GM12878 (cell line): ENCODE measurements at regions not wholly inside any gene's neighbourhood (a gene's known extent, or its start where the extent isn't known, plus 50 kb on each side); places are given as distances from the start of the nearest gene placed in this dataset.

Experiments used
- ATAC-seq: fragments of 200-7000 bp; cut with Tn5 transposase; 3 replicates; pipeline ENCODE4 v1.9.1; 2020; ENCODE audit warnings: mild to moderate bottlenecking, moderate library complexity
- BruUV-seq: library from RNA; stranded (reverse); fragments of 400-500 nt; replicated peaks from 2 replicates; lab custom pipeline; 2021; lab: Mats Ljungman, UMichigan
- CTCF ChIA-PET: fragments of 300-600 bp; sonication (Branson Sonifier 250); formaldehyde crosslinking; extraction: SDS; loops from one replicate; lab custom pipeline; 2021; ENCODE audit warnings: inconsistent platforms; lab: Yijun Ruan, JAX
- POLR2A ChIA-PET: fragments of 350-600 bp; formaldehyde crosslinking; extraction: SDS; loops from one replicate; lab custom pipeline; 2021; ENCODE audit warnings: inconsistent platforms; lab: Charles Lee
- RAD21 ChIA-PET: fragments of 300-600 bp; sonication (Branson Sonifier 250); formaldehyde crosslinking; loops from one replicate; lab custom pipeline; 2023; ENCODE audit warnings: antibody characterized with exemption; ENCODE audit not compliant: unreplicated experiment; lab: Charles Lee
- SMC1A ChIA-PET: fragments of 300-600 bp; sonication (Branson Sonifier 250); formaldehyde crosslinking; loops from one replicate; lab custom pipeline; 2023; ENCODE audit not compliant: unreplicated experiment, uncharacterized antibody; lab: Charles Lee
- DNase-seq: peaks from one replicate; pipeline ENCODE4 v3.0.0-alpha.2; 2011; ENCODE audit warnings: low read depth, low spot score
- FAIRE-seq: peaks from 3 replicates; lab custom pipeline; 2011; peaks lifted over from hg19 to GRCh38; lab: Jason Lieb, UNC
- H2AFZ ChIP-seq: 2 replicates; pipeline ENCODE4 v1.6.0; 2011; ENCODE audit warnings: low read depth, low read length, control low read depth; ENCODE audit not compliant: control insufficient read depth
- H3K27ac ChIP-seq: 2 replicates; pipeline ENCODE4 v1.5.1; 2011; ENCODE audit warnings: control low read depth; ENCODE audit not compliant: control insufficient read depth, insufficient read depth
- H3K27me3 ChIP-seq, 2 experiments: replicated peaks in 1 of 2; 2 replicates each; pipeline versions ENCODE4 v1.6.0 to v1.6.1; 2011; ENCODE audit warnings: low read length in 1 of 2; ENCODE audit not compliant: control insufficient read depth in 2 of 2, insufficient read depth in 2 of 2
- H3K36me3 ChIP-seq, 2 experiments: 2 replicates each; pipeline ENCODE4 v1.5.1; 2011; ENCODE audit warnings: low read length in 1 of 2; ENCODE audit not compliant: control insufficient read depth in 2 of 2, insufficient read depth in 2 of 2
- H3K4me1 ChIP-seq: 2 replicates; pipeline ENCODE4 v1.6.1; 2011; ENCODE audit warnings: mild to moderate bottlenecking, low read length, moderate library complexity, mixed read lengths; ENCODE audit not compliant: control insufficient read depth, insufficient read depth
- H3K4me2 ChIP-seq: 2 replicates; pipeline ENCODE4 v1.6.0; 2011; ENCODE audit warnings: control low read depth; ENCODE audit not compliant: control insufficient read depth, insufficient read depth
- H3K4me3 ChIP-seq: fragments of 200-600 bp; sonication (generic); 2 replicates; pipeline ENCODE4 v1.5.1; 2016
- H3K79me2 ChIP-seq: 2 replicates; pipeline ENCODE4 v1.6.0; 2011; ENCODE audit warnings: low read length; ENCODE audit not compliant: control insufficient read depth, insufficient read depth
- H3K9ac ChIP-seq: 2 replicates; pipeline ENCODE4 v1.8.0; 2011; ENCODE audit warnings: low read length, control low read depth, mixed read lengths; ENCODE audit not compliant: control insufficient read depth, insufficient read depth
- H3K9me3 ChIP-seq: replicated peaks from 3 replicates; pipeline ENCODE4 v1.5.1; 2011; ENCODE audit warnings: mild to moderate bottlenecking, low read length; ENCODE audit not compliant: control insufficient read depth, insufficient read depth
- H4K20me1 ChIP-seq: 2 replicates; pipeline ENCODE4 v1.6.0; 2011; ENCODE audit not compliant: control insufficient read depth, insufficient read depth
- ATF7 ChIP-seq: fragments of 450-650 bp; IDR thresholded peaks from 2 replicates; pipeline ENCODE4 v1.6.1; 2016; ENCODE audit warnings: low read depth, mild to moderate bottlenecking
- BACH1 ChIP-seq: fragments of 450-650 bp; IDR thresholded peaks from 2 replicates; pipeline ENCODE4 v1.6.1; 2017; ENCODE audit warnings: mild to moderate bottlenecking, borderline replicate concordance
- FOXK2 ChIP-seq: fragments of 450-650 bp; IDR thresholded peaks from 2 replicates; pipeline ENCODE4 v1.6.1; 2017; ENCODE audit warnings: mild to moderate bottlenecking, moderate library complexity
- FOXM1 ChIP-seq: IDR thresholded peaks from 2 replicates; pipeline ENCODE4 v1.6.1; 2012; ENCODE audit warnings: low read depth, mild to moderate bottlenecking, inconsistent platforms, low read length, moderate library complexity
- JUNB ChIP-seq: IDR thresholded peaks from 2 replicates; pipeline ENCODE4 v1.6.1; 2016; ENCODE audit warnings: antibody characterized with exemption, mild to moderate bottlenecking
- KAT2A ChIP-seq: conservative IDR thresholded peaks from 2 replicates; pipeline ENCODE4 v1.6.1; 2011; ENCODE audit warnings: low read depth, low read length; ENCODE audit not compliant: control insufficient read depth
- PAX8 ChIP-seq: fragments of 450-650 bp; IDR thresholded peaks from 2 replicates; pipeline ENCODE4 v1.6.1; 2017; ENCODE audit warnings: mild to moderate bottlenecking, moderate library complexity
- PML ChIP-seq: IDR thresholded peaks from 2 replicates; pipeline ENCODE4 v1.6.1; 2012; ENCODE audit warnings: low read length, inconsistent platforms
- RELA ChIP-seq: fragments of 450-650 bp; IDR thresholded peaks from 2 replicates; pipeline ENCODE4 v1.8.0; 2014; ENCODE audit warnings: borderline replicate concordance; ENCODE audit not compliant: partially characterized antibody
- SREBF2 ChIP-seq: IDR thresholded peaks from 2 replicates; pipeline ENCODE4 v1.6.1; 2012; ENCODE audit warnings: mild to moderate bottlenecking, low read length
- ZSCAN29 ChIP-seq: fragments of 450-650 bp; IDR thresholded peaks from 2 replicates; pipeline ENCODE4 v1.6.1; 2017; ENCODE audit warnings: mild to moderate bottlenecking, moderate library complexity
- WGBS: methylation state at CpG from one replicate; pipeline ENCODE4 v1.1.6; 2016; ENCODE audit warnings: low lambda C conversion rate; ENCODE audit not compliant: insufficient replicate concordance, insufficient coverage; ENCODE audit errors: missing lambda C conversion rate; 5-methylcytosine and 5-hydroxymethylcytosine counted together
- in situ Hi-C: fragments of 300-500 bp; cut with MboI; formaldehyde crosslinking; loops from 9 replicates; pipeline ENCODE4 v1.14.3; 2018; ENCODE audit warnings: mixed read lengths
- intact Hi-C: fragments of 100-400 bp; cut with micrococcal nuclease; formaldehyde crosslinking; loops from one replicate; pipeline ENCODE4 v1.14.2; 2022; ENCODE audit not compliant: unreplicated experiment
- TF ChIP-seq, protein P1 (sequence below), 3 experiments: IDR thresholded peaks in 2 of 3; conservative IDR thresholded peaks in 1 of 3; 2 replicates each; pipeline ENCODE4 v1.5.1; 2011; ENCODE audit warnings: low read depth in 3 of 3, low read length in 3 of 3, mild to moderate bottlenecking in 3 of 3, control low read depth in 2 of 3, moderate library complexity in 2 of 3, inconsistent platforms in 1 of 3, mixed read lengths in 1 of 3; ENCODE audit not compliant: control insufficient read depth in 2 of 3, insufficient read depth in 1 of 3; ENCODE audit errors: extremely low read depth in 1 of 3
- TF ChIP-seq, protein P2 (sequence below): fragments of 450-650 bp; conservative IDR thresholded peaks from 2 replicates; pipeline ENCODE4 v1.6.1; 2017; ENCODE audit warnings: mild to moderate bottlenecking, moderate library complexity

DNA sequence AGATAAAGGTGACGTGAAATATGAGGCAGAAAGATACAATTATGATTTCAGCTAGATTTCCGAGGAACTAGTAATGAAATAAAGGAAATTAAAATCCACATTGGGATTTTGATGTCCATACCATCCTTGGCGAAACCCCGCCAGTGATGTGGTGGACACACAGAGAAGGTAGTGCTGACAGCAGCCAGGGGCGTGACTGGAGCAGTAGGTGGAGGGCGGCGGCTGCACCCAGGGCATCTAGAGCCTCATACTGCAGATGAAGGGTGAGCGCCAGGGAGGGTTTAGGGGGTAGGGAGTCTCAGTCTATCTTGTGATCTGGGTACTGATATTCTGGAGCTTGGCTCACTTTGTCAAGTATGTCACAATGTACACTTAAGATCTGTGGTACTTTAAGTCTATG lies 855.5 kb upstream of the POM121L12 start:
- no peak for FAIRE-seq
- Histone ChIP-seq H4K20me1 (no peaks in the 10 kb centered on the region), H3K36me3 (no peaks in the 10 kb centered on the region), H3K9me3 (no peaks in the 10 kb centered on the region; the same call in 2 of the 3 replicates), H2AFZ (no peak overlapping the region), H3K4me1 (no peaks in the 10 kb centered on the region), H3K4me3 (no peak overlapping the region), H3K27ac (no peak overlapping the region), H3K27me3 (no peaks in the 10 kb centered on the region), H3K4me2 (no peak overlapping the region), H3K9ac (no peak overlapping the region), H3K79me2 (no peaks in the 10 kb centered on the region)
- no TSS peak for BruUV-seq
- RAD21 ChIA-PET: no interaction called here
- intact Hi-C loops: no loop called here
- WGBS: 33% methylated on average over 8 of the region's 8 CpGs
- CTCF ChIA-PET: no interaction called here
- SMC1A ChIA-PET: no interaction called here
- no peak for ATAC-seq
- DNase-seq: no peak
- TF ChIP-seq SREBF2: no peak
- no peak for TF ChIP-seq RELA
- no peak for TF ChIP-seq FOXM1
- TF ChIP-seq KAT2A: no peak
- TF ChIP-seq BACH1: no peak
- no peak for TF ChIP-seq PML
- TF ChIP-seq FOXK2: no peak
- no peak for TF ChIP-seq PAX8
- TF ChIP-seq ATF7: no peak
- TF ChIP-seq JUNB: no peak
- no peak for TF ChIP-seq ZSCAN29
- in situ Hi-C loops: no loop called here
- POLR2A ChIA-PET: no interaction called here

DNA sequence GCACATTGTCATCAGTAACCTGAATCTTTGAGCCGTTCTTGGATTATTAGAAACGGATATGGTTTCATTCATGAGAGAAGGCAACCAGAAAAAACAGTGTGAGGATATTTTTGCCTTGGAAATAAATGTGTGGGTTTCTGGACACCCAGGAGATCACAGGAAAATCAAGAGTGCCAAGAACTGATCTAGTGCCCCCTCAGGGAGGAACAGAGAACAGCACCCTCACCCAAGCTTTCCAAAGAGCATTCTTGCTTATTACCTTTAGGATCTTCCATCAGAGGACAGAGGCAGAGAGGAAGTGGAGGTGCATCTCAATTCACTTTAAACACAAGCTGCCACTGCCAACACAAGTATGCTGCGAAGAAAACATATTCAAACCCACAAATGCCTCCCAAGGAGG lies 851.5 kb upstream of the COBL start:
- DNase-seq: no peak
- H2AFZ ChIP-seq: no peak overlapping the region
- no peak overlapping the region for H3K27ac ChIP-seq
- TF ChIP-seq, protein P1, sequence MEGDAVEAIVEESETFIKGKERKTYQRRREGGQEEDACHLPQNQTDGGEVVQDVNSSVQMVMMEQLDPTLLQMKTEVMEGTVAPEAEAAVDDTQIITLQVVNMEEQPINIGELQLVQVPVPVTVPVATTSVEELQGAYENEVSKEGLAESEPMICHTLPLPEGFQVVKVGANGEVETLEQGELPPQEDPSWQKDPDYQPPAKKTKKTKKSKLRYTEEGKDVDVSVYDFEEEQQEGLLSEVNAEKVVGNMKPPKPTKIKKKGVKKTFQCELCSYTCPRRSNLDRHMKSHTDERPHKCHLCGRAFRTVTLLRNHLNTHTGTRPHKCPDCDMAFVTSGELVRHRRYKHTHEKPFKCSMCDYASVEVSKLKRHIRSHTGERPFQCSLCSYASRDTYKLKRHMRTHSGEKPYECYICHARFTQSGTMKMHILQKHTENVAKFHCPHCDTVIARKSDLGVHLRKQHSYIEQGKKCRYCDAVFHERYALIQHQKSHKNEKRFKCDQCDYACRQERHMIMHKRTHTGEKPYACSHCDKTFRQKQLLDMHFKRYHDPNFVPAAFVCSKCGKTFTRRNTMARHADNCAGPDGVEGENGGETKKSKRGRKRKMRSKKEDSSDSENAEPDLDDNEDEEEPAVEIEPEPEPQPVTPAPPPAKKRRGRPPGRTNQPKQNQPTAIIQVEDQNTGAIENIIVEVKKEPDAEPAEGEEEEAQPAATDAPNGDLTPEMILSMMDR (IDR thresholded peaks at IDR 0.05 in 2 of 3, conservative IDR thresholded peaks at IDR 0.05 in 1 of 3; ENCODE audit: control insufficient read depth in 2 of 3, extremely low read depth in 1 of 3, insufficient read depth in 1 of 3, low read depth in 3 of 3, low read length in 3 of 3): peak in 2 of 3 experiments; percentile 19 to 32; a peak in 2 of 6 replicates
- TF ChIP-seq, protein P2, sequence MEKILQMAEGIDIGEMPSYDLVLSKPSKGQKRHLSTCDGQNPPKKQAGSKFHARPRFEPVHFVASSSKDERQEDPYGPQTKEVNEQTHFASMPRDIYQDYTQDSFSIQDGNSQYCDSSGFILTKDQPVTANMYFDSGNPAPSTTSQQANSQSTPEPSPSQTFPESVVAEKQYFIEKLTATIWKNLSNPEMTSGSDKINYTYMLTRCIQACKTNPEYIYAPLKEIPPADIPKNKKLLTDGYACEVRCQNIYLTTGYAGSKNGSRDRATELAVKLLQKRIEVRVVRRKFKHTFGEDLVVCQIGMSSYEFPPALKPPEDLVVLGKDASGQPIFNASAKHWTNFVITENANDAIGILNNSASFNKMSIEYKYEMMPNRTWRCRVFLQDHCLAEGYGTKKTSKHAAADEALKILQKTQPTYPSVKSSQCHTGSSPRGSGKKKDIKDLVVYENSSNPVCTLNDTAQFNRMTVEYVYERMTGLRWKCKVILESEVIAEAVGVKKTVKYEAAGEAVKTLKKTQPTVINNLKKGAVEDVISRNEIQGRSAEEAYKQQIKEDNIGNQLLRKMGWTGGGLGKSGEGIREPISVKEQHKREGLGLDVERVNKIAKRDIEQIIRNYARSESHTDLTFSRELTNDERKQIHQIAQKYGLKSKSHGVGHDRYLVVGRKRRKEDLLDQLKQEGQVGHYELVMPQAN: no peak
- CTCF ChIA-PET: interaction anchor here (1.1 kb wide), 1 partner anchor 150 kb away, joined by 4 read pairs; no protein-coding TSS in a partner anchor
- H3K4me1 ChIP-seq: no peaks in the 10 kb centered on the region
- no peak overlapping the region for H3K9ac ChIP-seq
- POLR2A ChIA-PET: no interaction called here
- no peak for ATAC-seq
- in situ Hi-C loops: no loop called here
- H4K20me1 ChIP-seq: no peaks in the 10 kb centered on the region
- 6% methylated on average over 3 of the region's 3 CpGs for WGBS
- H3K4me2 ChIP-seq: no peak overlapping the region
- intact Hi-C loops: no loop called here
- no peaks in the 10 kb centered on the region for H3K9me3 ChIP-seq
- H3K79me2 ChIP-seq: no peaks in the 10 kb centered on the region
- no TSS peak for BruUV-seq
- no peak overlapping the region for H3K4me3 ChIP-seq
- RAD21 ChIA-PET: no interaction called here
- SMC1A ChIA-PET: interaction anchor here (0.5 to 1.1 kb wide), 2 partner anchors 177 to 913 kb away, joined by 3 read pairs; no protein-coding TSS in a partner anchor
- FAIRE-seq: no peak
- H3K27me3 ChIP-seq: no peaks in the 10 kb centered on the region
- H3K36me3 ChIP-seq: no peaks in the 10 kb centered on the region
